ENCODE measurements at regions not wholly inside any gene's neighbourhood (a gene's known extent, or its start where the extent isn't known, plus 50 kb on each side); places are given as distances from the start of the nearest gene placed in this dataset.
"Not testable (repeated sequence)": the region's sequence is repeated elsewhere in the genome, so short reads cannot be mapped to it uniquely, and the experiment has no call there.

DNA sequence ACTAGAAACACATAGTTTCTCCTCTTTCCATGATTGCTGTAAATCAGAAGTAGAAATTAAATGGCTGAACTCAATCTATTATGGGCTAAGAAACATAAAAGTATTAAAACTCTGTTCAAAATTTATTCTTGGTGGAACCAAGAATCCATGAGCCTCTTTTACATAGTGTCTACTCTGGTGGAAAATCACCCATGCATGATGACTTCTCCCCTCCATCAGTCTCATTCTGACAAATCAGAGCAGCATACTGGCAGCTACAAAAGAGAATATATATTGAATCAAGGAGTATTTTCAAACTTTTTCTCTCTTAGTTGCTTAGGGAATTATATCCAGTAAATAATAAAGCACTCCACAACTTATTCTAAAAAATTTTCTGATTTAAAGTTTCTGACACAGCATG lies 536.9 kb upstream of the CCDC54 start:
- DNase-seq: no peak

DNA sequence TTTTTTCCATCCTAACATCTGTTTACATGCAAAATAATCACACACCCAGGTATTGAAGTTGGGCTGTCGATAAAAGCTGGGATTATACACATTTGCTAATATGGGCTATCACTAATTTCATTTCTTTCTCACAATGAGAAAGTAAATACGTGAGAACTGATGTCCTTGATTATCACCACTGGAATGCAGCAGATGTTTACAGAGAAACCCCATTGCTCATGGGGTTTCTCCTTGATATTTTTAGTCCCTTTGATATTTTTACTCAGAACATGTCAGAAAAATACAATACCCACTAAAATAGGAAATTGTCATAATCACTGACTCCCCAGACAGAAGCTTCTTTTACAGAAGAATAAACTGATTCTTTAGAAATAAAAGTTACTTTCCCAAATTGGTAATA lies 535.1 kb upstream of the CCDC54 start:
- no peak for DNase-seq

DNA sequence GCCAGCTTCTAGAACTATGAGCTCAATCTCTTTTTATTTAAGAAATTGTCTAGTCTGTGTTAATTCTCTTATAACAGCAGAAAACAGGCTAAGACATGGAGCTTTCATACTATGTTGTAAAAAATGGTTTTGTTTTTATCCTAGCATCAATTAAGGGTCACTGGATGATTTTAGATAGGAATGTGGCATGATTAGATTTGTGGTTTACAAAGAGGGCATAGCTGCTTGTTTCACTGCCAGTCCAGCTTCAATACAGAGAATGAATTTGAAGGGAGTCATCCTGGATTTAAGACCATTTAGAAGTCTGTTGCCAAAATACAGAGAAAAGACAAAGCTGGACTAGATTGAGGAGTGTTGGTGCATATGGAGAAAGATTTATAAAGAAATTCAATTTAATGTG lies 532.6 kb upstream of the CCDC54 start:
- DNase-seq: no peak

DNA sequence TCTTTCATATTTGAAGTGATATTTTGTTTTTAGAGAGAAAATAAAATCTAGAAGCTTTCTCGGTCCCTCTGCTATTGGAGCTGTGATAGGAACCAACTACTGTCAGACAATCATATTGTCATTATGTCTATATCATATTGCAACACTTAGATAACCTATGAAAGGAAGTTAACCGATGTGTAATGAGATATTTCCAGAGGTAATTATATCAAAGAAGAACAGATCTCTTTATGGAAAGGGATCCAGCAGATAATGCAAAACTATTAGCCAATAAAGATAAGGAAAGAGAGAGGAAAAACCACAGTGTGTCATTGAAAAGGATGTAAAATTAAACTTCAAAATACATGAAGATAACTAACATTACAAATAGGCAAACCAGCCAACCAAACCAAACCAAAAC lies 529.1 kb upstream of the CCDC54 start:
- DNase-seq: no peak

DNA sequence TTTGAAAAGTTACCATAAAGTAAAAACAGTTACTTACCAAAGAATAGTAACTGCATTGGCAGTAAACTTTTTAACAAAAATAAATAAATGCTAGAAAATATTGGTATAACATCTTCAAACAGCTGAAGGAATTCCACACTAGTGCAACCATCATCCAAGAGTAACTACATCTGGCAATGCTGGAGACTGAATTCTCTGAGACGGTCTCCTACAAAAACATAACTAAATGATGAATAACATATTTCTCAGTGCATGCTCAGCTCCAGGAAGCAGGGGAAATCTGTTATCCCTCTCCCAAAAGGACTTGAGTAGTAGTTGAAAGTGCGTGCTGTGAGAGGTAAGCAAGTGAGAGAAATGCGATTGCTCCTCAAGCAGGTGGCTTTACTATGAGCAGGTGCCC lies 526.8 kb upstream of the CCDC54 start:
- no peak for DNase-seq

DNA sequence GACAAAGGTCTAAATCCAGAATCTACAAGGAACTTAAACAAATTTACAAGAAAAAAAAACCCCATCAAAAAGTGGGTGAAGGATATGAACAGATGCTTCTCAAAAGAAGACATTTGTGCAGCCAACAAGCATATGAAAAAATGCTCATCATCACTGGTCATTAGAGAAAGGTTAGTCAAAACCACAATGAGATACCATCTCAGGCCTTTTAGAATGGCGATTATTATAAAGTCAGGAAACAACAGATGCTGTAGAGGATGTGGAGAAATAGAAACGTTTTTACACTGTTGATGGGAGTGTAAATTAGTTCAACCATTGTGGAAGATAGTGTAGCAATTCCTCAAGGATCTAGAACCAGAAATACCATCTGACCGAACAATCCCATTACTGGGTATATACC lies 518.9 kb upstream of the CCDC54 start:
- not testable (repeated sequence) for DNase-seq

DNA sequence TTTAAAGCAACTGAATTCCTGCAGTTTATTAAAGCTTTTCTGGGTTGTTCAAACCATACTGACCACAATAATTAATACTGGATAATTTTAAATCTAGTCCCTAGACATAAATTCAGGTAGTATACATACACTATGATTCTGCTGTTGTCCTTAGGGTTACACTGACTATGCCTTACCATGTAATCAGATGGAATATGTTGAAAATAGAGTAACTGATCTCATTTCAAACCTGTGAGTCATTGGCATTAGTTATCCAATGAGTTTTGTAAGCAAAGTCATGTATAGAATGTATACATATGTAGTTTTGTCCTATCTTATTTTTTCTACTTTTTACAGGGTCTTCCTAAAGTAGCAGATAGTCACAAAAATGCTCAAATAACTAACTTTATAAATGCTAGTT lies 517.1 kb upstream of the CCDC54 start:
- DNase-seq: no peak

DNA sequence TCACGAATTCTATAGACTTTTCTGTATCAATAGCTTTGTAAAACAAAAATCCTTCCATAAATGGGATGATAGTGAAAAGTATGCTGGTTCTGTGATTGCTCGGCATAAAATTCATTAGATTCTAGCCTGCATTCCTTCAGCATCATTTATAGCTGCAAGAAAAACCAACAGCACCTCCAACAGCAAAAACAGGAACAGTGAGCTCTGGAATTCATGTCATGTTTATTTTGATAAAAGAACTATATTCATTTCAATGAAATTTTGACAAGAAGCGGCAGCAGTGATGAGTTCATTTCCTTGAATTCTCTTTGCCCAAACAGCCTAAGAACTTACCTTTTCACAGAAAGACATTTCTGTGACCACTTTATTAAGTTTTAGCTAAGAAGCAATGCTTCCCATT lies 515.2 kb upstream of the CCDC54 start:
- no peak for DNase-seq

DNA sequence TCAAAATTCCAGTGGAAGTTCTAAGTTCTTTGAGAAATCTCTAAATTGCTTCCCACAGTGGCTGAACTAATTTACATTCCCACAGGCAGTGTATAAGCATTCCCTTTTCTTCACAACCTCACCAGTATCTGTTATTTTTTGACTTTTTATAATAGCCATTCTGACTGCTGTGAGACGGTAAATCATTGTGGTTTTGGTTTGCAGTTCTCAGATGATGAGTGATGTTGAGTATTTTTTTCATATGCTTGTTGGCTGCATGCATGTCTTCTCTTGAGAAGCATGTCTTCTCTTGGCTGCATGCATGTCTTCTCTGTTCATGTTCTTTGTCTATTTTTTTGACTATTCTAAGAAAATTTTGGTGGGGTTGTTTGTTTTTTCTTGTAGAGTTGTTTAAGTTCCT lies 499.6 kb upstream of the CCDC54 start:
- DNase-seq: no peak

DNA sequence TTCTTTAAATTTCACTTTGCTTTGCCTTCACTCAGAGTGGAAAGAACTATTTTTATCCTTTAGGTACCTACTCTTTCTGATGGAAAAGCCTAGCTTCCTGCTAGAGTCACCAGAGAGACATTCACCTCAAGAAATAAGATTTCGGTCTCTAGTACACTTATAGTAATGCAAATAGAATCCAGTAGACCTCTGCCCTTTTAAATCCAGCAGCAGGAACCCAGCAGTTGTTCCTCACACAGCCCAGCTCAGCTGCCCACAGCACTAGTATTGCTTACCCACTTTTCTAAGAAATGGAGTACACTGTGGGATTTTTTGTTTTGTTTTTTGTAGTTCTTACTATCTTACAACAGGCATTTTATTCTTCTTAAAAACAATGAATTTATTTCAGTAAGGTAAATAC lies 497.0 kb upstream of the CCDC54 start:
- DNase-seq: no peak

DNA sequence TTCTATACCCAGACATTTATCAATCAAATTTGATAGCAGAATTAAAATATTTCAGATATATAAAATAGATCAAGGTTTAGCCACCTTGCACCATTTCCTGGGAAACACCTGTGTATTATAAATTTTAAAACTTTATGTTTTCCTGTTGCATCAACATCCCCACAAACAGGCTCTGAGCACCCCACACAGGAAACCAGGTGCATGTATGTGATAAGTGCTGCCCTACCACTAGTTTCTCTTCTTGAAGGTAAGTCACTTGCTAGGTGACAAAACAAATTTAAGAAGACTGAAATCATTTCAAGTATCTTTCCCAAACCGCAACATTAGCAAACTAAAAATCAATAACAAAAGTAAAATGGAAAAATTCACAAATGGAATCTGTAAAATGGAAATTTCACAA lies 496.1 kb upstream of the CCDC54 start:
- DNase-seq: no peak

DNA sequence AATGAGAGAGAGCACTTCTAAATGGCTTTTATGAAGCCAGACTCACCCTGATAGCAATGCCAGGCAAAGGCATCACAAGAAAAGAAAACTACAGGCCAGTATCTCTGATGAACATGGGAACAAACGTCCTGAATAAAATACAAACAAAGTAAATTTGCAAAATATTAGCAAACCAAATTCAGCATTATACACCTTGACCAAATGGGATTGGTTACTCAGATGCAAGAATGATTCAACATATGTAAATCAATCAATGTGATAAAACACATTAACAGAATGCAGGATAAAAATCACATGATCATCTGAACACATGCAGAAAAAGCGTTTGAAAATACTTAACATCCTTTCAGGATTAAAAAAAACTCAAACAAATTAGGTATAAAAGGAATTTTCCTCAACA lies 494.9 kb upstream of the CCDC54 start:
- no peak for DNase-seq

DNA sequence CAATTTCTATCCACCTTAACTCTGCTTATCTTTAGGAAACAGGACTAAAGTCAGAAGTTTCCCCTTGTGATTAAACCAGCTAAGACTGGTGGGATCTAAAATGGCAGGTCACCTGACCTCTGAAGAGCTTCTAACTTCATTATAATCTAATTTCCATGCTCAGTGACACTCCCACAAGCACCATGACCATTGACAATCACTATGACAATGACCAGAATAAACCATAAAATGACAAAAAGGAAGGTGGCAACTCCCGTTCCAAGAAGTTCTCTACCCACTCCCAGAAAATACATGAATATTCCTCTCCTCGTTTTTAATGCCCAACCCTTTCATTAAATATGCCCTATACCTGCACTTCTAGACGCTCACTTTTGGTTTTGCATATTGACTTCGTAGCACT lies 471.2 kb upstream of the CCDC54 start:
- no peak for DNase-seq

DNA sequence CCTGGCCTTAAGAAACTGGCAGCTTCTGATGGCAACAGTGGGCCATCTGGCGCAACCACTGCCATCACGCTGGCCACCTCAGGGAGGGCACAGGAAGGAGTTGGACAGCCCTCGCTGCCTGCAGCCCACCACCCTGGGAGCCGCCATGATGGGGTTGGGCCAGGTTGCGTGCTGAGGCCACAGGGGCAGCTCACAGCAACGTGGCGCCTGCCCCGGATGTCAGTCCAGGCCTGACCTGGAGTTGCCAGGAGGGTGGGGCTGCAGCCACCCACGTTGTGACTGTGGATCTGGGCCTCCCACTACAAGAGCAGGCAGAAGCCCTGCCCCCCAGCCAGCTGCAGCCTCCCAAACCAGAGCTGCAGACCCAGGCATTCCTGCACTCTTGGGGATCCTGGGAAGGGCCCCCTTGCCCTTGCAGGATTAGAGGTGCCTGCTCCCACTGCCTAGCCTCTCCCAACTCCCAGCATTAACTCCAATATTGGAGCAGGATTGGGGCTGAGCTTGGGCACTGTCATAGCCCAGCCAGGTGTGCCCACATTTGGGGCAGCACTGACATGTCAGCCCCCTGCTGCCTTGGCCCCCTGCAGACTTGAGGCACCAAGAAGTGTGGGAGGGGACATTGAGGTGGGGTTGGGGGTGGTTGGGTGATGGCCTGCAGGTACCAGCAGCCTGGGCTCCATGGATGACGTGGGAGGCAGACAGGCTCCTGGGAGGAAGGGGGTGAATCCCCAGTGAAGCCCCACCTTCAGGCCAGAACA lies 468.9 kb upstream of the CCDC54 start:
- no peak for DNase-seq

DNA sequence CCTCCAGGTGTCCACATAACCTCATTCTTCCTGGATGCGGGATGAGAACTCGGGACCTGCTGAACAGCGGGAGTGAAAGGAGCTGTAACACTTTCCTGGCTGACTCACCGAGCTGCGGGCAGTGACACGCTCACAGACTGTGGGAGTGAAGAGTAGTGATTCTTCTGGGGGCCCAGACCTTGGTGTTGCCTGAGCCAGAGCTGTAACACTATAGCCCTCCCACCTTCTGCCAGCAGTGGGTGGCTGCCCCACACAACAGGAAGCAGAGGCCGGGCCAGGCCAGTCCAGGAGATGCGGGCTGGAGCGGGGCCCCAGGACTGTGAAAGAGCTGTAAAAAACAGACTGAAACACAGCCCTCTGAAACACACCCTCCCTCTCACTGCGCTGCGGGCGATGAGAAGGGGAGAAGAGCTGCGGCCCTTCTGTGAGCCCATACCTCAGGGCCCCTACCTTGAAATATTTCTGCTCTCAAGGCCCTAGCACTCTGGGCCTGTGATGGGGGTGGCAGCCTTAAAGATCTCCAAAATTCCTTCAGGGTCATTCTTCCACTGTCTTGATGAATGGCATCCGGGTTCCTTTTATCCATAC lies 464.0 kb upstream of the CCDC54 start:
- no peak for DNase-seq

DNA sequence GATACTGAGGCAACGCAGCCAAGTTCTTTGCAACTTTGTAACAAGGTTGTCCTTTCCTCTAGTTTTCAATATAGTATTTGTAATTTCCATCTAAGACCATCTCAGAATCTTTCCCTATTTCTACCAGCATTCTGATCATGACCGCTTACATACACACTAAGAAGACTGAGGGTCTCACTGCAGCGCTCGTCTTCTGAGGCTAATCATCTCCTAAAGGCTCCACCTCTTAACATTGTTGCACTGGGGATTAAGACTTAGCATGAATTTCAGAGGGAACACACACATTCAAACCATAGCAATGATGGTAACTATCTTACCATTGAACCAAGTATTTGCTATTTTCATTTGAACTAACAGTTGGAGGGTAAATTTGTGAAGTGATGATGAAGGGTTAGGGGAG lies 463.3 kb upstream of the CCDC54 start:
- no peak for DNase-seq

DNA sequence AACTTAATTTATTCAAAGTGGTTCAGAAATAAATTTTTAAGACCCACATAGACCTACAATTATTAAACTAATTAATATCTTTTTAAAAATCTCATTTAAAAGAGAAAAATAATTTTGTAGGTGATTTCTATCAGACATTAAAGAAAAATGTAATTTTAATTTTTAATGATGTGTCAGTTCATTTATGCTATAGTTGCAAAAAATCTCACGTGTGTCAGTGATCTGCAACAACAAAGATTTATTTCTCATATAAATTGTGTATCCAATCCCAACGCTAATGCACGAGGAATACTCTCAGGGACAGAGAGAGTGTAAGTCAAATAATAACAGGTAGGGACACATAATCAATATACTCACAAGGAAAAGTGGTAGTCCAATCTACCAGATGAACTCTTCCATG lies 456.6 kb upstream of the CCDC54 start:
- DNase-seq: no peak

DNA sequence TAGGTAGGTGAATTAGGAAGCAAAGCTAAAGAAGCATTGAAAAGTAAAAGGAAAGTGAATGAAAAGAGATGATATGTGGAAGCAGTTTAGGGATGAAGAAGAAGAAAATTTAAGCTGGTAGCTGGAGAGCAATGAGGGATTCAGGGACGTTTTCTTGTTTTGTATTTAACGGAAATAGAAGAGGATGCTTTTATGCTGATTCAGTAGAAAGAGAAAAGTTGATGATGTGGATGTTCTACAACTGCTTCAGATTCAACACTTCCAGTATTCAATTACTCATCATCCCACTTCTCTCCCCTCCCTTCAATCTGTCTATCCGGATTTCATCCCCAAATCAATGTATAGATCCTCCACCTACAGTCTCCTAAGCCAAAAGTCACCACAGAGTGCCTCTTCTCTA lies 448.2 kb upstream of the CCDC54 start:
- no peak for DNase-seq

DNA sequence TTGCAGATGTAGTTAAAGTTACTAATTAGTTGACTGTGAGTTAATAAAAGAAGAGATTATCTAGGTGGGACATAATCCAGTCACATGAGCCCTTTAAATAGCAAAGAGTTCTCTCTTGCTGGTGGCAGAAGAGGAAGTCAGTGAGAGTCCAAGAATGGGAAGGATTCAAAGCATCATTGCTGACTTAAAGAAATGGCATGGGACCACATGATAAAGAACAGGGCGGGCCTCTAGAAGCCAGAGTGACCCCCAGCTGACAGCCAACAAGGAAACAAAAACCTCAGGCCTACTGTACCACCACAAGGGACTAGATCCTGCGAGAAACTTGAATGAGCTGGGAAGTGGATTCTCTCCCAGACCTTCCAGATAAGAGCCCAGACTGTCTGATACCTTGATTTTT lies 447.2 kb upstream of the CCDC54 start:
- no peak for DNase-seq

DNA sequence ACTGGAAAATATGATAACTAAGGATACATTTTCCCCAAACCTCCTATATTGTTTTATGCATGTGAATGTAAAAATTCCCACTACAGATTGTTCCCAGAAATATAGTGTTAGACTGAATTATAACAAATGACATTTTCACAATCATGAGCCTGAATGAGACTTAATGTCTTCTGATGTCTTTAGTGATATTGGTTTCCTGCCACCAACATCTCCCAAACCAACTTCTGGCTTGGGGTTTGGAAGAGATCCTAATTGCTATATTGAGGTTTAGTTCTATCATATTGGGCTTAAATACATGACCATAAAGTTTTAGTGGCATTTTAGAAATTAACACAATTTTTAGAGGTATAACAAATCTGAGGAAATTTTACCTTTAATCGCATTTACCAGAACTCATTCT lies 445.3 kb upstream of the CCDC54 start:
- no peak for DNase-seq

DNA sequence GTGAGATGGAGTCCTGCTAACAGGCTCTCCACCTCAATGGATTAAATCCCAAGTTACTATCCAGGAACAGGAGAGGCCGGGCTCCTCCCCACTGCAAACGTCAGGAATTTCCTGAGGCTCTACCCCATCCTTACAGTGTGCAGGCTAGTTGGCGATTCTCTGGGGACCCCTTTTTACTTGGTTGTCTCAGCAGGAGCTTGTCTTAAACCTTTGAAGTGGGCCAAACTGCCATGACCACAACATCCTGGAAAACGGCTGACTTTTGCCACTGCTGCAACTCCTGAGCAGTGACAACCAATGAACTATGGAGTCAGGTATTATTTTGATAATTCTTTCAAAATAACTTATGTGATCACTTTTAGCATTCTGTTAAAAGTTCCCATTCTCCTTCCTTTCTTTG lies 440.9 kb upstream of the CCDC54 start:
- DNase-seq: no peak

DNA sequence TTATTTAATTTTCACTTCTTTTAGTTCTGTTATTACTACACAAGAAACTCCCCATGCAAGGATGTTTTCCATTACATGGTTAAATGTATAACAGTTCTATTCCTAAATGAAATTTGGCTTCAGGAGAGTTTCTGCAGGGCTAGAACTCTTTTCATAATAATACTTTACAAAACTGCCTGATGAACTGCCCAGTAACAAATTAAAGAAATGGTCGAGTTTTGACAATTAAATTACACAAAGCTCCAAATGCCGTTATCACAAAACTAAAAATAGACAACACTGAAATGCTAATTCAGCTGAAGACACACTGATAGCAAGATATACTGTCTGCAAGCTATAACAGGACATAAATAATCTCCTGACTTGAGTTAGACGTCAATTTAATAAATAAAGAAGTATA lies 435.2 kb upstream of the CCDC54 start:
- DNase-seq: no peak

DNA sequence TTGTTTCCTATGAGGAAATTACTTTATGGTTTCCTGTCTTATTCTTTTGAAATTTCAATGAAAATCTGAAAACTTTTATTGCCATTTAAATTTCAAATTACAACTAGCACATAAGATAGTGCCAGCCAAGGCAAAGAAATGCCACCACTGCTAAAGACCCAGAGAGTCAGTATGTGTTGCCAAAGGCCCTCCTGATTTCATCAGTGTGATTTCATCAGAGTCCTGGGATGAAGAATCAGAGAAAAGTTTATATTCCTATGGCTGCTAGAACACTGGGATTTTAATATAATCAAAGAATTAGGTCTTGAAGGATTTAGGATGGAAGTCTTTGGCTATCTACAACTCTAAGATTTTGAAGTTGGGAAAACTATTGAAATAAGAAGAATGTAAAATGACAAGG lies 434.2 kb upstream of the CCDC54 start:
- DNase-seq: no peak

DNA sequence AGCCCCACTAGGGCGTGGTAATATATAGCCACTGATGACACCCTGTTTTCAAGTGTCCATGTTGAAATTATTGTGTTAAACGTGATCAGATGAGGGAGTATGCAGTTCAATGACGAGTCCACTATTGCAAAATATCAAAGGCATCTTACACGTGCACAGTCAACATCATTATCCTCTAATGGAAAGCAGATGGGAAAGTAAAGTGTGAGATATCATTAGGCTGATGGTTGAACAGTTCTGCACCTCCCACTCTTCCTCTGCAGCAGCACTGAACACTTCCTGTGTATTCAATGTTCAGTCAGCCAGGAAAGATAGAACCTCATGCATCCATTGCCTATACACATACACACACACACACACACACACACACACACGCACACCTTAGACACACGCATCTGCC lies 431.8 kb upstream of the CCDC54 start:
- DNase-seq: no peak

DNA sequence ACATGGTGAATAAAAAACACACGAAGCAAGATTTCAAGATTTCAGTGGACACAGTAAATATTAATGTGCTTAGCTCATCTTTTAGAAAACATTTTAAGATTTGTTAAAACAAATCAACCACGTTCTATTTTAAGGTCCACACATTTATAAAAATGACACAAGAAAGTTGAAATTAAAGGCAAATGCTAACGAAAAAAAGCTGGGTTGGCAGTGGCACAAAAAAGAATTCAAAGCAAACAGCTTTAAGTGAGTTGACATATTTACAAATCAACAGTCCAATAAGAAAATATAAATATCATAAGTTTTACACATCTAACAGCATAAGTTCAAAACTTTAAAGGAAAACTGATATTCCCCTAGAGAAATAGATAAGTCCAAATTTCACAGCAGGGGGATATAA lies 430.4 kb upstream of the CCDC54 start:
- no peak for DNase-seq

All from NCI-H526 treated with DMSO at 0.1 percent for 48 hours (cell line).